ENCODE measurements at regions not wholly inside any gene's neighbourhood (a gene's known extent, or its start where the extent isn't known, plus 50 kb on each side); places are given as distances from the start of the nearest gene placed in this dataset.

- Histone ChIP-seq H3F3A (replicated peaks; ENCODE audit: insufficient read depth) (no peaks in the 10 kb centered on the region), H3K27ac (ENCODE audit: low read depth in 2 of 2, low read length in 1 of 2) (peak overlapping the region in 1 of 2 experiments; percentile 97; a peak in 2 of 4 replicates), H3K9ac (no peak overlapping the region), H4K20me1 (ENCODE audit: insufficient read depth) (no peaks in the 10 kb centered on the region), H3K79me2 (ENCODE audit: insufficient read depth) (no peaks in the 10 kb centered on the region), H3K4me3 (ENCODE audit: low read depth in 2 of 2, low read length in 1 of 2) (no peak overlapping the region), H3K27me3 (ENCODE audit: insufficient read depth) (no peaks in the 10 kb centered on the region), H3K4me2 (no peak overlapping the region), H3K9me2 (no peaks in the 10 kb centered on the region), H3K4me1 (ENCODE audit: control insufficient read depth in 1 of 2, insufficient read depth in 2 of 2, low read depth in 1 of 2, low read length in 1 of 2) (peaks cover 0 to 75% of the 10 kb centered on the region in 2 experiments; a peak in 2 of 4 replicates), H3K36me3 (replicated peaks in 1 of 2; ENCODE audit: control insufficient read depth in 1 of 2, insufficient read depth in 2 of 2, low read length in 1 of 2) (no peaks in the 10 kb centered on the region), H2AFZ (ENCODE audit: low read depth) (no peak overlapping the region), H3K9me3 (no peaks in the 10 kb centered on the region)
- ChIA-PET POLR2A (interaction anchor here (1.8 kb wide), 2 partner anchors 14 to 107 kb away, joined by 5 to 6 read pairs; no protein-coding TSS in a partner anchor), CTCF (interaction anchor here (0.6 to 3.5 kb wide), 15 partner anchors 10 to 333 kb away, joined by 3 to 21 read pairs (median 5); partner anchors contain the start of gene GSE1)
- no peak for DNase-seq
- TF ChIP-seq MEF2A (IDR thresholded peaks at IDR 0.05; ENCODE audit: borderline replicate concordance, low read depth) (no peak), RXRA (IDR thresholded peaks at IDR 0.05; ENCODE audit: borderline replicate concordance, low read depth) (no peak), FOXJ3 (CRISPR knock-in tag; IDR thresholded peaks at IDR 0.05) (no peak), ZBTB33 (IDR thresholded peaks at IDR 0.05; ENCODE audit: borderline replicate concordance, low read depth) (no peak), PBX3 (IDR thresholded peaks at IDR 0.05) (no peak), FOXM1 (IDR thresholded peaks at IDR 0.05; ENCODE audit: low read depth) (no peak), ELF1 (IDR thresholded peaks at IDR 0.05) (no peak)
- WGBS (ENCODE audit: low lambda C conversion rate) = 72% methylated on average over 4 of the region's 11 CpGs
These were observed 165.3 kb upstream of the GSE1 start for GRCh38 chr16:85447693-85448313.

- Histone ChIP-seq H2AFZ (ENCODE audit: low read depth) (no peak overlapping the region), H3K36me3 (replicated peaks in 1 of 2; ENCODE audit: control insufficient read depth in 1 of 2, insufficient read depth in 2 of 2, low read length in 1 of 2) (no peaks in the 10 kb centered on the region), H3K4me1 (ENCODE audit: control insufficient read depth in 1 of 2, insufficient read depth in 2 of 2, low read depth in 1 of 2, low read length in 1 of 2) (peaks cover 0 to 72% of the 10 kb centered on the region in 2 experiments; a peak in 2 of 4 replicates), H3K27ac (ENCODE audit: low read depth in 2 of 2, low read length in 1 of 2) (peak overlapping the region in 1 of 2 experiments; percentile 97; a peak in 2 of 4 replicates), H3K9me3 (no peaks in the 10 kb centered on the region), H3K79me2 (ENCODE audit: insufficient read depth) (no peaks in the 10 kb centered on the region), H3K4me2 (no peak overlapping the region), H3F3A (replicated peaks; ENCODE audit: insufficient read depth) (no peaks in the 10 kb centered on the region), H3K9ac (no peak overlapping the region), H3K4me3 (ENCODE audit: low read depth in 2 of 2, low read length in 1 of 2) (no peak overlapping the region), H4K20me1 (ENCODE audit: insufficient read depth) (no peaks in the 10 kb centered on the region), H3K9me2 (no peaks in the 10 kb centered on the region), H3K27me3 (ENCODE audit: insufficient read depth) (no peaks in the 10 kb centered on the region)
- WGBS (ENCODE audit: low lambda C conversion rate) = 73% methylated on average over 22 of the region's 30 CpGs
- ChIA-PET CTCF (interaction anchor here (0.7 to 2.8 kb wide), 13 partner anchors 13 to 334 kb away, joined by 3 to 9 read pairs (median 7); no protein-coding TSS in a partner anchor), POLR2A (interaction anchor here (0.8 to 1.8 kb wide), 7 partner anchors 13 to 106 kb away, joined by 3 to 6 read pairs (median 3); no protein-coding TSS in a partner anchor)
- peak; percentile 86 for DNase-seq
- TF ChIP-seq MEF2A (IDR thresholded peaks at IDR 0.05; ENCODE audit: borderline replicate concordance, low read depth) (no peak), FOXJ3 (CRISPR knock-in tag; IDR thresholded peaks at IDR 0.05) (peak; percentile 30; the same call in 1 of the 2 replicates), GATA2 (CRISPR knock-in tag; IDR thresholded peaks at IDR 0.05) (peak; percentile 52)
These were observed 164.4 kb upstream of the GSE1 start for GRCh38 chr16:85448557-85449190.
